IMR-90 (cell line): ENCODE measurements at regions not wholly inside any gene's neighbourhood (a gene's known extent, or its start where the extent isn't known, plus 50 kb on each side); places are given as distances from the start of the nearest gene placed in this dataset.

Source experiments
- ATAC-seq: fragments of 200-7000 bp; cut with Tn5 transposase; 2 replicates; pipeline ENCODE4 v1.9.1; 2020; ENCODE audit warnings: low read depth, mild to moderate bottlenecking, moderate library complexity
- BruUV-seq: library from RNA; stranded (reverse); fragments of 400-500 nt; replicated peaks from 2 replicates; lab custom pipeline; 2021; lab: Mats Ljungman, UMichigan
- CTCF ChIA-PET: fragments of 300-600 bp; formaldehyde crosslinking; extraction: SDS; loops from one replicate; lab custom pipeline; 2021; ENCODE audit warnings: antibody characterized with exemption; lab: Yijun Ruan, JAX
- POLR2A ChIA-PET: fragments of 300-600 bp; sonication (Branson Sonifier 250); formaldehyde crosslinking; loops from one replicate; lab custom pipeline; 2022; ENCODE audit warnings: antibody characterized with exemption; ENCODE audit not compliant: unreplicated experiment; lab: Charles Lee
- DNase-seq: peaks from one replicate; pipeline ENCODE4 v3.0.0; 2013
- H2AFZ ChIP-seq: replicated peaks from 2 replicates; pipeline ENCODE3; 2013; ENCODE audit warnings: low read length, mild to moderate bottlenecking; ENCODE audit not compliant: poor library complexity
- H2AK5ac ChIP-seq: 2 replicates; pipeline ENCODE4 v1.6.1; 2013; ENCODE audit warnings: low read depth, low read length, inconsistent platforms
- H2AK9ac ChIP-seq: replicated peaks from 2 replicates; pipeline ENCODE3; 2013; ENCODE audit warnings: mild to moderate bottlenecking, low read depth, low read length, moderate library complexity; ENCODE audit not compliant: poor library complexity
- H2BK120ac ChIP-seq: 2 replicates; pipeline ENCODE4 v1.6.1; 2013; ENCODE audit warnings: low read depth, low read length, inconsistent platforms
- H2BK15ac ChIP-seq: 3 replicates; pipeline ENCODE4 v1.6.1; 2013; ENCODE audit warnings: low read depth, low read length, inconsistent platforms
- H2BK20ac ChIP-seq: 2 replicates; pipeline ENCODE4 v1.6.1; 2013; ENCODE audit warnings: low read depth, mild to moderate bottlenecking, inconsistent platforms, low read length, moderate library complexity
- H2BK5ac ChIP-seq: 2 replicates; pipeline ENCODE4 v1.6.1; 2013; ENCODE audit warnings: mild to moderate bottlenecking, low read depth, low read length, inconsistent platforms; ENCODE audit not compliant: poor library complexity, severe bottlenecking
- H3K14ac ChIP-seq: replicated peaks from 2 replicates; pipeline ENCODE4 v1.6.1; 2013; ENCODE audit warnings: low read depth, low read length, inconsistent platforms
- H3K18ac ChIP-seq: 2 replicates; pipeline ENCODE4 v1.6.1; 2013; ENCODE audit warnings: low read depth, low read length, control low read depth
- H3K23ac ChIP-seq: 2 replicates; pipeline ENCODE4 v1.6.1; 2013; ENCODE audit warnings: low read depth, low read length, inconsistent platforms
- H3K27ac ChIP-seq: 2 replicates; pipeline ENCODE4 v1.5.1; 2013; ENCODE audit warnings: mild to moderate bottlenecking, control low read depth, low read length; ENCODE audit not compliant: insufficient read depth
- H3K27me3 ChIP-seq: 2 replicates; pipeline ENCODE4 v1.6.1; 2013; ENCODE audit warnings: low read length; ENCODE audit not compliant: control insufficient read depth, insufficient read depth
- H3K36me3 ChIP-seq: 2 replicates; pipeline ENCODE4 v1.6.1; 2013; ENCODE audit warnings: low read length, mixed read lengths; ENCODE audit not compliant: control insufficient read depth, insufficient read depth
- H3K4ac ChIP-seq: 2 replicates; pipeline ENCODE4 v1.6.1; 2013; ENCODE audit warnings: low read depth, low read length, inconsistent platforms
- H3K4me1 ChIP-seq: 2 replicates; pipeline ENCODE4 v1.6.1; 2013; ENCODE audit warnings: low read length, mixed read lengths; ENCODE audit not compliant: control insufficient read depth, insufficient read depth
- H3K4me2 ChIP-seq: 2 replicates; pipeline ENCODE4 v1.6.1; 2013; ENCODE audit warnings: low read depth, mild to moderate bottlenecking, control low read depth, low read length, moderate library complexity
- H3K4me3 ChIP-seq: 2 replicates; pipeline ENCODE4 v1.5.1; 2013; ENCODE audit warnings: low read depth, mild to moderate bottlenecking, control low read depth, low read length, moderate library complexity; ENCODE audit not compliant: insufficient read depth
- H3K56ac ChIP-seq: 2 replicates; pipeline ENCODE4 v1.6.1; 2013; ENCODE audit warnings: low read length, inconsistent platforms; ENCODE audit not compliant: insufficient read depth; ENCODE audit errors: extremely low read depth
- H3K79me1 ChIP-seq, 2 experiments: 2 replicates each; pipeline ENCODE4 v1.6.1; 2013; ENCODE audit warnings: low read length in 2 of 2, inconsistent platforms in 1 of 2, low read depth in 1 of 2
- H3K9ac ChIP-seq: 2 replicates; pipeline ENCODE4 v1.6.1; 2013; ENCODE audit warnings: low read depth, low read length, control low read depth
- H3K9me1 ChIP-seq: 2 replicates; pipeline ENCODE4 v1.6.1; 2013; ENCODE audit warnings: low read length, inconsistent platforms; ENCODE audit not compliant: insufficient read depth
- H3K9me3 ChIP-seq: 2 replicates; pipeline ENCODE4 v1.6.1; 2013; ENCODE audit warnings: low read length; ENCODE audit not compliant: control insufficient read depth, insufficient read depth
- H4K20me1 ChIP-seq: 2 replicates; pipeline ENCODE4 v1.6.1; 2013; ENCODE audit warnings: low read length, inconsistent platforms; ENCODE audit not compliant: insufficient read depth
- H4K5ac ChIP-seq: 2 replicates; pipeline ENCODE4 v1.6.1; 2013; ENCODE audit warnings: mild to moderate bottlenecking, low read depth, low read length, control low read depth
- H4K8ac ChIP-seq, 2 experiments: 2 replicates each; pipeline ENCODE4 v1.6.1; 2013; ENCODE audit warnings: low read depth in 2 of 2, low read length in 2 of 2, control low read depth in 1 of 2, inconsistent platforms in 1 of 2
- H4K91ac ChIP-seq: 2 replicates; pipeline ENCODE4 v1.6.1; 2013; ENCODE audit warnings: low read depth, low read length, inconsistent platforms; ENCODE audit not compliant: insufficient read depth
- CEBPB ChIP-seq: IDR thresholded peaks from 2 replicates; pipeline ENCODE4 v1.6.1; 2012; ENCODE audit warnings: low read depth, low read length, improper control_type of control experiment
- CHD1 ChIP-seq: IDR thresholded peaks from 2 replicates; pipeline ENCODE4 v1.6.1; 2012; ENCODE audit warnings: low read depth, low read length, improper control_type of control experiment
- ELK1 ChIP-seq: fragments of 150-350 bp; IDR thresholded peaks from 2 replicates; pipeline ENCODE4 v1.6.1; 2016; ENCODE audit warnings: low read depth, mild to moderate bottlenecking, low read length, moderate library complexity, borderline replicate concordance
- MAFK ChIP-seq: IDR thresholded peaks from 2 replicates; pipeline ENCODE4 v1.6.1; 2012; ENCODE audit warnings: low read depth, low read length, improper control_type of control experiment
- MAZ ChIP-seq: IDR thresholded peaks from 2 replicates; pipeline ENCODE4 v1.6.1; 2012; ENCODE audit warnings: low read depth, mild to moderate bottlenecking, low read length, improper control_type of control experiment, moderate library complexity, borderline replicate concordance
- MXI1 ChIP-seq: IDR thresholded peaks from 2 replicates; pipeline ENCODE4 v1.6.1; 2012; ENCODE audit warnings: low read depth, mild to moderate bottlenecking, low read length, moderate library complexity, borderline replicate concordance
- RFX5 ChIP-seq: IDR thresholded peaks from 2 replicates; pipeline ENCODE4 v1.8.0; 2012; ENCODE audit warnings: low read depth, mild to moderate bottlenecking, low read length, moderate library complexity
- USF2 ChIP-seq: fragments of 150-350 bp; IDR thresholded peaks from 2 replicates; pipeline ENCODE4 v1.6.1; 2017; ENCODE audit warnings: mild to moderate bottlenecking, antibody characterized with exemption, low read length, low read depth
- WGBS, 2 experiments: methylation state at CpG; one replicate each; pipeline versions ENCODE4 v1.1.5 to v1.1.7; 2013; ENCODE audit warnings: missing lambda C conversion rate in 2 of 2; ENCODE audit not compliant: insufficient read length in 1 of 2; ENCODE audit errors: extremely low coverage in 2 of 2; 5-methylcytosine and 5-hydroxymethylcytosine counted together
- dilution Hi-C: fragments of 300-500 bp; cut with HindIII; formaldehyde crosslinking; loops from one replicate; pipeline ENCODE4 v1.14.3; 2018; ENCODE audit warnings: low sequenced_read_pairs; ENCODE audit not compliant: unreplicated experiment
- in situ Hi-C: fragments of 300-500 bp; cut with MboI; formaldehyde crosslinking; loops from 3 replicates; pipeline ENCODE4 v1.14.3; 2019; ENCODE audit warnings: low sequenced_read_pairs, inconsistent platforms, mixed read lengths
- intact Hi-C: fragments of 100-400 bp; cut with micrococcal nuclease; formaldehyde crosslinking; loops from 2 replicates; pipeline ENCODE4 v1.10.0; 2022
- TF ChIP-seq, protein P1 (sequence below): conservative IDR thresholded peaks from 2 replicates; pipeline ENCODE4 v1.5.1; 2012; ENCODE audit warnings: mild to moderate bottlenecking, low read depth, low read length, improper control_type of control experiment

- 0 out of 2 replicates have a peak, but pooled peaks cover 3% of the 10 kb centered on the region for H3K9me1 ChIP-seq
- H2AK5ac ChIP-seq: no peak overlapping the region
- H3K23ac ChIP-seq: no peak overlapping the region
- no peak overlapping the region for H4K8ac ChIP-seq
- H3K27ac ChIP-seq: no peak overlapping the region
- no peak overlapping the region for H3K56ac ChIP-seq
- H4K91ac ChIP-seq: no peak overlapping the region
- H2BK15ac ChIP-seq: no peak overlapping the region
- no peak overlapping the region for H2BK120ac ChIP-seq
- H2BK5ac ChIP-seq: no peak overlapping the region
- H3K4me2 ChIP-seq: no peak overlapping the region
- in situ Hi-C loops (no loop called here), dilution Hi-C loops (no loop called here), intact Hi-C loops (no loop called here)
- 92% methylated on average over 5 of the region's 5 CpGs; no CpG with 5 or more reads in 1 of the 2 experiments for WGBS, 2 experiments
- H3K4me1 ChIP-seq: peaks cover 2% of the 10 kb centered on the region
- TF ChIP-seq CHD1 (no peak), CEBPB (no peak), RFX5 (no peak), USF2 (no peak), ELK1 (no peak), MAZ (no peak), MXI1 (no peak), MAFK (no peak)
- TF ChIP-seq, protein P1, sequence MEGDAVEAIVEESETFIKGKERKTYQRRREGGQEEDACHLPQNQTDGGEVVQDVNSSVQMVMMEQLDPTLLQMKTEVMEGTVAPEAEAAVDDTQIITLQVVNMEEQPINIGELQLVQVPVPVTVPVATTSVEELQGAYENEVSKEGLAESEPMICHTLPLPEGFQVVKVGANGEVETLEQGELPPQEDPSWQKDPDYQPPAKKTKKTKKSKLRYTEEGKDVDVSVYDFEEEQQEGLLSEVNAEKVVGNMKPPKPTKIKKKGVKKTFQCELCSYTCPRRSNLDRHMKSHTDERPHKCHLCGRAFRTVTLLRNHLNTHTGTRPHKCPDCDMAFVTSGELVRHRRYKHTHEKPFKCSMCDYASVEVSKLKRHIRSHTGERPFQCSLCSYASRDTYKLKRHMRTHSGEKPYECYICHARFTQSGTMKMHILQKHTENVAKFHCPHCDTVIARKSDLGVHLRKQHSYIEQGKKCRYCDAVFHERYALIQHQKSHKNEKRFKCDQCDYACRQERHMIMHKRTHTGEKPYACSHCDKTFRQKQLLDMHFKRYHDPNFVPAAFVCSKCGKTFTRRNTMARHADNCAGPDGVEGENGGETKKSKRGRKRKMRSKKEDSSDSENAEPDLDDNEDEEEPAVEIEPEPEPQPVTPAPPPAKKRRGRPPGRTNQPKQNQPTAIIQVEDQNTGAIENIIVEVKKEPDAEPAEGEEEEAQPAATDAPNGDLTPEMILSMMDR: no peak
- CTCF ChIA-PET: no interaction called here
- no peak overlapping the region for H3K4me3 ChIP-seq
- POLR2A ChIA-PET: no interaction called here
- H3K14ac ChIP-seq: no peak overlapping the region
- ATAC-seq (no peak), DNase-seq (no peak)
- no peak overlapping the region for H4K5ac ChIP-seq
- BruUV-seq: no TSS peak
- H3K27me3 ChIP-seq: no peaks in the 10 kb centered on the region
- H3K79me1 ChIP-seq: no peaks in the 10 kb centered on the region
- H4K20me1 ChIP-seq: no peaks in the 10 kb centered on the region
- H2AFZ ChIP-seq: no peak overlapping the region
- no peak overlapping the region for H3K9ac ChIP-seq
- H2BK20ac ChIP-seq: no peak overlapping the region
- no peak overlapping the region for H2AK9ac ChIP-seq
- H3K36me3 ChIP-seq: no peaks in the 10 kb centered on the region
- peaks cover 3% of the 10 kb centered on the region; the same call in 1 of the 2 replicates for H3K9me3 ChIP-seq
- no peak overlapping the region for H3K4ac ChIP-seq
- H3K18ac ChIP-seq: no peak overlapping the region
Observed at GRCh38 chr5:56499901-56500300, 266.8 kb upstream of the ANKRD55 start.
